ENCODE measurements at regions not wholly inside any gene's neighbourhood (a gene's known extent, or its start where the extent isn't known, plus 50 kb on each side); places are given as distances from the start of the nearest gene placed in this dataset.

- DNase-seq (ENCODE audit: low read depth in 1 of 2, low spot score in 1 of 2): no peak
- TF ChIP-seq GABPA (IDR thresholded peaks at IDR 0.05; ENCODE audit: low read depth): no peak
- Histone ChIP-seq H3K27me3 (ENCODE audit: insufficient read depth, poor library complexity, severe bottlenecking) (no peaks in the 10 kb centered on the region), H3K27ac (replicated peaks) (no peak overlapping the region), H3K4me3 (replicated peaks; ENCODE audit: insufficient read depth, low read length) (no peak overlapping the region)
Observed at GRCh38 chr13:87903553-87903952, 232.4 kb downstream of the SLITRK5 start.

DNA sequence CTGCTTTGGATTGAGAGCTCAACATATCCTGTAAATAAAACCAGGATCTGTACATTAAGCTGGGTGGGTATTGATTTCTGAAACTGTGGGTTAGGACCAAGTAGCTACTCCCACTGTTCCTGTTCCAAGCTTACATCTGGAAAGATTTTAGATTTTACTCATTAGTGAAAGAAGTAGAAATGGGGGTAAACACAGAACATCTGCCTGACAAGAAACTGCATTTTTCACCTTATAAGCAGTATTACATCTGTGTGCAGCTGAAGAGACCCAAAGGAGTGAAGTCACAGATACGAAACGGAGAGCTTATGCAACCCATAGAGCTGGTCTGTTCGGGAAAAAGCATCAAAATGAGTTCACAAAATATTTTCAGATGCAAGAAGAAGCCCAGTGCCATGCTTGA lies 235.2 kb downstream of the SLITRK5 start:
- no peak for DNase-seq (ENCODE audit: low read depth in 1 of 2, low spot score in 1 of 2)
- H3K4me3 ChIP-seq (replicated peaks; ENCODE audit: insufficient read depth, low read length): no peak overlapping the region
- no peak for TF ChIP-seq GABPA (IDR thresholded peaks at IDR 0.05; ENCODE audit: low read depth)
- no peak for TF ChIP-seq POLR2AphosphoS5 (IDR thresholded peaks at IDR 0.05; ENCODE audit: low read depth)
- TF ChIP-seq, protein P1, sequence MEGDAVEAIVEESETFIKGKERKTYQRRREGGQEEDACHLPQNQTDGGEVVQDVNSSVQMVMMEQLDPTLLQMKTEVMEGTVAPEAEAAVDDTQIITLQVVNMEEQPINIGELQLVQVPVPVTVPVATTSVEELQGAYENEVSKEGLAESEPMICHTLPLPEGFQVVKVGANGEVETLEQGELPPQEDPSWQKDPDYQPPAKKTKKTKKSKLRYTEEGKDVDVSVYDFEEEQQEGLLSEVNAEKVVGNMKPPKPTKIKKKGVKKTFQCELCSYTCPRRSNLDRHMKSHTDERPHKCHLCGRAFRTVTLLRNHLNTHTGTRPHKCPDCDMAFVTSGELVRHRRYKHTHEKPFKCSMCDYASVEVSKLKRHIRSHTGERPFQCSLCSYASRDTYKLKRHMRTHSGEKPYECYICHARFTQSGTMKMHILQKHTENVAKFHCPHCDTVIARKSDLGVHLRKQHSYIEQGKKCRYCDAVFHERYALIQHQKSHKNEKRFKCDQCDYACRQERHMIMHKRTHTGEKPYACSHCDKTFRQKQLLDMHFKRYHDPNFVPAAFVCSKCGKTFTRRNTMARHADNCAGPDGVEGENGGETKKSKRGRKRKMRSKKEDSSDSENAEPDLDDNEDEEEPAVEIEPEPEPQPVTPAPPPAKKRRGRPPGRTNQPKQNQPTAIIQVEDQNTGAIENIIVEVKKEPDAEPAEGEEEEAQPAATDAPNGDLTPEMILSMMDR (IDR thresholded peaks at IDR 0.05; ENCODE audit: insufficient read depth, low read length): no peak
- TF ChIP-seq REST (IDR thresholded peaks at IDR 0.05; ENCODE audit: insufficient replicate concordance, low read depth): no peak
- no peak for TF ChIP-seq SPI1 (IDR thresholded peaks at IDR 0.05; ENCODE audit: borderline replicate concordance, low read depth)

DNA sequence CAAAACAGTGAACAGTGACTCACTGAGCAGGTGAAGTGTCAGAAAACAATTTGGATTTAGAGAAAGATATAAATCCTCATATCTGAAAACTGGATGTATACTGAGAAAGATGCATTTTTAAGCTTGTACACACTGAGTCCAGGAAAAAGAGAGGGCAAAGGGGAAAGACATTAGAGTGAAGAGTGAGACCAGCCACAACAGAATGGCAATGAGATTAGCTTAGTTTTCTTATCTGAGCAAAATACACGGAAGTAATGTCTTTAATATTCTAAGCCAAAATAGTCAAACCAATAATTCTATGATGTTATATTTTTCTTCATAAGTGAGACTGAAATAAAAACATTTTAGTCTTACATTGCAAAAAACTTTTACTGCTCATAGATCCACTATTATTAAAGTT lies 236.0 kb downstream of the SLITRK5 start:
- no peaks in the 10 kb centered on the region for H3K27me3 ChIP-seq (ENCODE audit: insufficient read depth, poor library complexity, severe bottlenecking)
- DNase-seq (ENCODE audit: low read depth in 1 of 2, low spot score in 1 of 2): no peak
- no peak for TF ChIP-seq SPI1 (IDR thresholded peaks at IDR 0.05; ENCODE audit: borderline replicate concordance, low read depth)
- TF ChIP-seq GABPA (IDR thresholded peaks at IDR 0.05; ENCODE audit: low read depth): no peak
- TF ChIP-seq, protein P1 (IDR thresholded peaks at IDR 0.05; ENCODE audit: insufficient read depth, low read length): no peak
- no peak for TF ChIP-seq POLR2AphosphoS5 (IDR thresholded peaks at IDR 0.05; ENCODE audit: low read depth)
- no peak for TF ChIP-seq REST (IDR thresholded peaks at IDR 0.05; ENCODE audit: insufficient replicate concordance, low read depth)
- no peak overlapping the region for H3K27ac ChIP-seq (replicated peaks)
- no peak overlapping the region for H3K4me3 ChIP-seq (replicated peaks; ENCODE audit: insufficient read depth, low read length)

More for the DNA sequence above, 235.2 kb downstream of the SLITRK5 start:
- Histone ChIP-seq H3K27me3 (ENCODE audit: insufficient read depth, poor library complexity, severe bottlenecking) (no peaks in the 10 kb centered on the region), H3K27ac (replicated peaks) (no peak overlapping the region)

GRCh38 chr13:87919956-87920355 lies 248.8 kb downstream of the SLITRK5 start:
- DNase-seq (ENCODE audit: low read depth in 1 of 2, low spot score in 1 of 2): no peak
- TF ChIP-seq POLR2AphosphoS5 (IDR thresholded peaks at IDR 0.05; ENCODE audit: low read depth) (no peak), SPI1 (IDR thresholded peaks at IDR 0.05; ENCODE audit: borderline replicate concordance, low read depth) (no peak), REST (IDR thresholded peaks at IDR 0.05; ENCODE audit: insufficient replicate concordance, low read depth) (no peak), GABPA (IDR thresholded peaks at IDR 0.05; ENCODE audit: low read depth) (no peak)
- TF ChIP-seq, protein P1 (IDR thresholded peaks at IDR 0.05; ENCODE audit: insufficient read depth, low read length): no peak
- Histone ChIP-seq H3K27ac (replicated peaks) (no peak overlapping the region), H3K4me3 (replicated peaks; ENCODE audit: insufficient read depth, low read length) (no peak overlapping the region), H3K27me3 (ENCODE audit: insufficient read depth, poor library complexity, severe bottlenecking) (no peaks in the 10 kb centered on the region)
